ENCODE measurements at regions not wholly inside any gene's neighbourhood (a gene's known extent, or its start where the extent isn't known, plus 50 kb on each side); places are given as distances from the start of the nearest gene placed in this dataset.

- no peak for TF ChIP-seq CTCF (IDR thresholded peaks at IDR 0.05)
- TF ChIP-seq POLR2A (IDR thresholded peaks at IDR 0.05; ENCODE audit: low read length): no peak
- no peak for TF ChIP-seq CHD2 (IDR thresholded peaks at IDR 0.05; ENCODE audit: low read length, partially characterized antibody)
- no peak for TF ChIP-seq HDAC2 (IDR thresholded peaks at IDR 0.05)
- no peak for TF ChIP-seq EP300 (IDR thresholded peaks at IDR 0.05)
- no peak for TF ChIP-seq RCOR1 (IDR thresholded peaks at IDR 0.05; ENCODE audit: low read depth, low read length)
- TF ChIP-seq USF2 (IDR thresholded peaks at IDR 0.05): no peak
- TF ChIP-seq ELK1 (IDR thresholded peaks at IDR 0.05; ENCODE audit: low read depth, low read length): no peak
- no peak for TF ChIP-seq CHD4 (IDR thresholded peaks at IDR 0.05; ENCODE audit: borderline replicate concordance)
- TF ChIP-seq RAD21 (conservative IDR thresholded peaks at IDR 0.05 in 1 of 2, IDR thresholded peaks at IDR 0.05 in 1 of 2): no peak
Observed at GRCh38 chr19:28386066-28386465, 826.9 kb downstream of the UQCRFS1 start.

Measured in A549 (cell line).